Cerebellar cortex (tissue), 1 donor: ENCODE measurements at regions not wholly inside any gene's neighbourhood (a gene's known extent, or its start where the extent isn't known, plus 50 kb on each side); places are given as distances from the start of the nearest gene placed in this dataset.

Experiments used
- DNase-seq: peaks from one replicate; pipeline ENCODE4 v3.0.0-alpha.2; 2015; ENCODE audit warnings: low spot score

- peak; percentile 73 for DNase-seq
Measured at GRCh38 chr3:21801631-21802030, 50.6 kb upstream of the ZNF385D start.

- no peak for DNase-seq
Measured at GRCh38 chr3:21803604-21804003, 52.6 kb upstream of the ZNF385D start.

- no peak for DNase-seq
Measured at GRCh38 chr3:21804330-21804729, 53.3 kb upstream of the ZNF385D start.

GRCh38 chr3:21806733-21807132 is 55.7 kb upstream of the ZNF385D start:
- DNase-seq: no peak

- DNase-seq: no peak
Measured at GRCh38 chr3:21825684-21826083, 74.7 kb upstream of the ZNF385D start.

- no peak for DNase-seq
Measured at GRCh38 chr3:21826416-21826815, 75.4 kb upstream of the ZNF385D start.

GRCh38 chr3:21830541-21830940 is 79.5 kb upstream of the ZNF385D start:
- no peak for DNase-seq

GRCh38 chr3:21835264-21835663 is 84.3 kb upstream of the ZNF385D start:
- DNase-seq: no peak

GRCh38 chr3:21836227-21836626 is 85.2 kb upstream of the ZNF385D start:
- no peak for DNase-seq

GRCh38 chr3:21839176-21839575 is 88.2 kb upstream of the ZNF385D start:
- no peak for DNase-seq

GRCh38 chr3:21839592-21839991 is 88.6 kb upstream of the ZNF385D start:
- DNase-seq: no peak

GRCh38 chr3:21847005-21847404 is 96.0 kb upstream of the ZNF385D start:
- no peak for DNase-seq

GRCh38 chr3:21859124-21860081 is 108.4 kb upstream of the ZNF385D start:
- DNase-seq: no peak

- no peak for DNase-seq
Measured at GRCh38 chr3:21860082-21860475, 109.1 kb upstream of the ZNF385D start.

- DNase-seq: no peak
Measured at GRCh38 chr3:21860657-21861056, 109.6 kb upstream of the ZNF385D start.

GRCh38 chr3:21876782-21877181 is 125.8 kb upstream of the ZNF385D start:
- DNase-seq: no peak

- no peak for DNase-seq
Measured at GRCh38 chr3:21877214-21877754, 126.3 kb upstream of the ZNF385D start.

- DNase-seq: no peak
Measured at GRCh38 chr3:21879184-21879886, 128.3 kb upstream of the ZNF385D start.

GRCh38 chr3:21888656-21889055 is 137.6 kb upstream of the ZNF385D start:
- peak; percentile 87 for DNase-seq

- no peak for DNase-seq
Measured at GRCh38 chr3:21889166-21889565, 138.2 kb upstream of the ZNF385D start.

- no peak for DNase-seq
Measured at GRCh38 chr3:21892104-21892503, 141.1 kb upstream of the ZNF385D start.

GRCh38 chr3:21893242-21893641 is 142.2 kb upstream of the ZNF385D start:
- DNase-seq: no peak
